BLaER1 (cell line): ENCODE measurements at regions not wholly inside any gene's neighbourhood (a gene's known extent, or its start where the extent isn't known, plus 50 kb on each side); places are given as distances from the start of the nearest gene placed in this dataset.

ENCODE experiments used
- H3K27ac ChIP-seq: shearing (Covaris generic); formaldehyde crosslinking; 2 replicates; pipeline ENCODE4 v1.8.1; 2022
- H3K27me3 ChIP-seq: shearing (Covaris generic); formaldehyde crosslinking; 2 replicates; pipeline ENCODE4 v1.8.1; 2022
- H3K36me3 ChIP-seq: shearing (Covaris generic); formaldehyde crosslinking; 2 replicates; pipeline ENCODE4 v1.8.1; 2022
- H3K4me1 ChIP-seq: shearing (Covaris generic); formaldehyde crosslinking; 2 replicates; pipeline ENCODE4 v1.8.1; 2022
- H3K4me2 ChIP-seq: shearing (Covaris generic); formaldehyde crosslinking; 2 replicates; pipeline ENCODE4 v1.8.1; 2022
- H3K4me3 ChIP-seq: shearing (Covaris generic); formaldehyde crosslinking; 2 replicates; pipeline ENCODE4 v1.8.1; 2022
- H3K9ac ChIP-seq: shearing (Covaris generic); formaldehyde crosslinking; 2 replicates; pipeline ENCODE4 v1.8.1; 2022
- H3K9me3 ChIP-seq: shearing (Covaris generic); formaldehyde crosslinking; 2 replicates; pipeline ENCODE4 v1.8.1; 2022
- H4K20me1 ChIP-seq: shearing (Covaris generic); formaldehyde crosslinking; 2 replicates; pipeline ENCODE4 v1.8.1; 2022
- Cebpa-rat ChIP-seq: shearing (Covaris generic); IDR thresholded peaks from 2 replicates; pipeline ENCODE4 v1.8.1; 2022

DNA sequence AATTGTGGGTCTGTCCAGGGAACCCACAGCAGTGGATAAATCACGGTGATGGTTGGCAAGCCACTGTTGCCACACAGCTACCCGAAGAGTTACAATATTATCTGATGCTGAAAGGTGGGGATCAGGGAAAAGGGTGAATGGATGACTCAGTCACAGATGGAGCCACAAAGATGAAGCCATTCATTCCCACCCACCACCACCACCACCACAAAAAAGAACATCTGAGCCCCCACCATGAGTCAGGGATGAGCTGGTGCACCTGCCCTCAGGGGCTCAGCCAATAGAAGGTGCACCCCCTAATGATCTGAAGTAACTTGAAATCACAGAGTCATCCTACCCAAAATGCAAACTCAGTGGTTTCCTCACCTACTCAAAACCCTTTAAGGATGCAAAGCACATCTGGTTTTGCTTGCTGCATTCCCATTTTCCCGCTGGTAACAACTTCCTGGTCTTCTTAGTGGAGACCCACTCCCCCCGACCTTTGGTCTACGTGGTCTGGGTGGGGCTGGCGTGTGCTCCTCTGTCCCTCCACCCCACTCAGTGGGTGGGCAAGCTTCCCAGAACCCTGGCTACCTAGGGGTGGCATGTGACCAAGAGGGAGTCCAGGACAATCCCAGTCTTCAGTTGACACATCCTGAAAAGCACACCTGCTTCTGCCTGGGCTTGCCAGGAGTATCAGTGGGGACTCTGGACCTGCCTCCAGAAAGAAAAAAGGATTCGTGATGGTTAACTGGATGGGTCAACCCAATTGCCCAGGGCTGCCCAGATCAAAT is 125.5 kb downstream of the ANKRD60 start:
- H3K9ac ChIP-seq: no peak overlapping the region
- H3K27me3 ChIP-seq: no peaks in the 10 kb centered on the region
- no peak overlapping the region for H3K27ac ChIP-seq
- TF ChIP-seq Cebpa-rat: no peak
- H3K36me3 ChIP-seq: no peaks in the 10 kb centered on the region
- H3K4me3 ChIP-seq: no peak overlapping the region
- peaks cover 20% of the 10 kb centered on the region for H3K4me1 ChIP-seq
- no peaks in the 10 kb centered on the region for H3K9me3 ChIP-seq
- H3K4me2 ChIP-seq: no peak overlapping the region
- no peaks in the 10 kb centered on the region for H4K20me1 ChIP-seq

DNA sequence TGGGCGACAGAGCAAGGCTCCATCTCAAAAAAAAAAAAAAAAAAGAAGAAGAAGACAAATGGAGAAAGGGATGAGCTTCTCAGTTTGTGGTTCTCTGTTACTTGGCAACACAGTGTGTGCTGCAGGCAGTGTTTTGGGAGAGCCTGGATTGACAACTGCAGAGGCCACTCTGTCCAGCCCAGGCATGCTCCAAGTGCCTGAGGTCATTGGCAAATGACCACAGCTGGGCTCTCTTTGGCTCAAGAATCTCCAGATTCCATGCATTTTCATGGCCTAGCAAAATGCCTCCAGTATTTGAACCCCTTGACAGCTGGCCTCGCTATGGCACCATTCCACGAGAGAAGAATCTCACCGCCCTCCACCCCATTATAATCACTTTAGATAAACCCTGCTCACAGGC is 126.2 kb downstream of the ANKRD60 start:
- Histone ChIP-seq H3K4me2 (no peak overlapping the region), H3K27ac (no peak overlapping the region), H3K9me3 (no peaks in the 10 kb centered on the region), H3K27me3 (no peaks in the 10 kb centered on the region), H3K9ac (no peak overlapping the region), H4K20me1 (no peaks in the 10 kb centered on the region), H3K36me3 (no peaks in the 10 kb centered on the region), H3K4me3 (no peak overlapping the region), H3K4me1 (peaks cover 20% of the 10 kb centered on the region)
- no peak for TF ChIP-seq Cebpa-rat

DNA sequence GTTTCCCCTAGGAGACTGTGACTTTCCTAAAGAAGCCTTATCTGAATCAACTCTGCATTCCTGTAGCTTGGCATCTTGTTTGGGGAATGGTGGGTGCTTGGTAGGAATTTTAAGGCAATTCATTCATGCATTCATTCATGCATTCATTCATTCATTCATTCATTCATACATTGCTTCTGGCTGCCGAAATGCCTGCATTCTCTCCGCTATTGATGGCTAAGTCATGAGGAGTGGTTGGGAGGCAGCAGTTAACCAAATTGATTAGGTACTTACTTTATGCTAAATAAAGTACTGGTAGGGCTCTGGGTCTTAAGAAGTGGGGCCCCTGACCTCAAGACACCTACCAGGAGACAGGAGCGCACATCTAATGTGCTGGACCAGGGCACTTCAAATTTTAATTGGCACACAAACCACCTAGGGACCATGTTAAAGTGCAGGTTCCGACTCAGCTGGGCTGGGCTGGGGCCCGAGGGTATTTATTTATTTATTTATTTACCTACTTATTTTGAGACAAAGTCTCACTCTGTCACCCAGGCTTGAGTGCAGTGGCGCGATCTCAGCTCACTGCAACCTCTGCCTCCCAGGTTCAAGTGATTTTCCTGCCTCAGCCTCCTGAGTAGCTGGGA is 127.6 kb downstream of the ANKRD60 start:
- no peaks in the 10 kb centered on the region for H3K9me3 ChIP-seq
- H3K27me3 ChIP-seq: no peaks in the 10 kb centered on the region
- H3K4me3 ChIP-seq: no peak overlapping the region
- H3K27ac ChIP-seq: no peak overlapping the region
- H3K36me3 ChIP-seq: no peaks in the 10 kb centered on the region
- H3K4me1 ChIP-seq: peaks cover 7% of the 10 kb centered on the region
- TF ChIP-seq Cebpa-rat: no peak
- H4K20me1 ChIP-seq: no peaks in the 10 kb centered on the region
- H3K9ac ChIP-seq: no peak overlapping the region
- H3K4me2 ChIP-seq: no peak overlapping the region

DNA sequence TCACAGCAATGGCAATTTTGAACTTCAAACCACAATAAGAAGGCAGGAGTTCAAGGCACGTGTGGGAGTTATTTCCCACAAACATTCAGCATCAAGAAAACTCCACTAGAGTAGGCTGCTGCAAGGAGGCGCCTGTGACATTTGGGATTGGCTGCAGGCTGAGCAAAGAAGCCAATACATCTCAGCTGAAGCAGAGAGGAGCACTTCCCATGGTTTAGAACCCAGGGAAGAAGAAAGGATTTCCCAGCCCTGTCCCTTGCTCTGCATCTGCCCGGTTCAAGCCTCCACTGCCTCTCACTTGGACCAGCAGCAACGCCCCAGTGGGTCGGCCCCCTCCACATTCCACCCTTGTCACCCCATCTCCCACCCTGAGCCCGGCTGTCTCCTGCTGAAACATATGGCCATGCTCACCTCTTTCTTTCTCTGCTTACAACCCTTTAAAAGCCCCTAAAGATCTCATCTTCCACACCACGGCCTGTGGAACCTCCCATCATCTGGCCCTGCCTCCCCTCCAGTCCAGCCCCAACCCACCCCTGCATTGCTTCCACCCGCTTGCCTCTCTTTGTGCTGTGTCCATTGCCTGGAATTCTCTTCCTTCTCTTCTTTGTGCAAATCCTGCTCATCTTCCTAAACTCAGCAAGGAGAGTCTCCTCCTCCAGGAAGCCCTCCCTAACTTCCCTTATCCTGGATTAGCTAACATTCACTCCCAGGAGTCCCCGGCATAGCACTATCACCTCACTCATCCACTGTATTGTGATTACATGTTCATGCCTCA is 128.3 kb downstream of the ANKRD60 start:
- TF ChIP-seq Cebpa-rat: no peak
- peaks cover under 1% of the 10 kb centered on the region; the same call in 1 of the 2 replicates for H3K4me1 ChIP-seq
- no peak overlapping the region for H3K4me2 ChIP-seq
- H3K9me3 ChIP-seq: no peaks in the 10 kb centered on the region
- no peak overlapping the region for H3K9ac ChIP-seq
- no peaks in the 10 kb centered on the region for H3K36me3 ChIP-seq
- no peak overlapping the region for H3K27ac ChIP-seq
- H3K27me3 ChIP-seq: no peaks in the 10 kb centered on the region
- H3K4me3 ChIP-seq: no peak overlapping the region
- H4K20me1 ChIP-seq: no peaks in the 10 kb centered on the region

DNA sequence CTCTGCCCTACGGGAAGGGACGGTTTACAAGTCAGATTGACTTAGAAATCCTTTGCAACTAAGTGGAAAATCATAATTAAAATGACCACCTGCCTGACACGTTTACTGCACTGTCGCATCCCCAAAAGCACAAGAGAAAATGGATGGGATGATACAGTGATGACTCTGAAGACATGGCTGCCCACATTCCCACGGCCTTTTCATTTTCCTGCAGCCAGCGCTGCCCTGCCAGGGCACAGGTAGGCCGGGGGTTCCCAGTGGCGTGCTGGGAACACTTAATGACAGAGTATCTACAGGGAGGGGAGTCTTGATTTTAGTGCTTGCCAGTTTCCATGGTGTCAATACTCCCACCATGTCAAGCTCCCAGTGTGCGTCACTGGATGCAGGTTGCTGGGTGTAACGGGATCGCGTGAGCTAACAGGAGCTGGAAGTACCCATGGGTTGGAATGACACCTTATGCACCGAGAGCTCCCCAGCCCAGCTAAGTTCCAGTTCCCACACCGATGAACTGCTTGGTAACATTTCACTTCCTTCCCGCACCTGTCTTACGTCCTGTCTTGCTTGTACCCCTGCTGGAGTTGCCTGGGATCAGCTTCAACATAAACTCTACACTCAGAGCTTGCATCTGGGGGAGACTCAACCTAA is 129.0 kb downstream of the ANKRD60 start:
- no peak for TF ChIP-seq Cebpa-rat
- no peak overlapping the region for H3K4me3 ChIP-seq
- no peak overlapping the region for H3K9ac ChIP-seq
- no peaks in the 10 kb centered on the region for H3K27me3 ChIP-seq
- no peaks in the 10 kb centered on the region for H3K36me3 ChIP-seq
- no peaks in the 10 kb centered on the region for H3K9me3 ChIP-seq
- H3K4me2 ChIP-seq: no peak overlapping the region
- no peak overlapping the region for H3K27ac ChIP-seq
- H4K20me1 ChIP-seq: no peaks in the 10 kb centered on the region
- no peaks in the 10 kb centered on the region for H3K4me1 ChIP-seq

DNA sequence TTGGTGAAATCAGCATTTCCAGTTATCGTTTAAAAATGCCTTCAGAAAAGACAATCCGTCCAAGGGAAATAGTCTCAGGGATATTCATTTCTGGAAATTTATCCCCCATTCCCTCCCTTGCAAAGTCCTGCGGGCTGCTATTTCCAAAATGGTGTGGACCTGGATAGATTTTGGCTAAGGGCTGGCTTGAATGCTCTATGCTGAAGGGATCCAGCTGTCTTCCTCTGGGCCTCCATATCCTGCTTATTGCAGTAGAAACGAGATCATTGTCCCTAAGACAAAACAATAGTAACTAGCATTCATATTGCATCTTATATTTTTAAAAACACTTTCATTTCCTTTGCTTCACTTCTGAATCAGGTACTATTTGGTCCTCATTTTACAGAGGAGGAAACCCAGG is 129.9 kb downstream of the ANKRD60 start:
- Histone ChIP-seq H4K20me1 (no peaks in the 10 kb centered on the region), H3K4me3 (no peak overlapping the region), H3K4me2 (no peak overlapping the region), H3K36me3 (no peaks in the 10 kb centered on the region), H3K9me3 (no peaks in the 10 kb centered on the region), H3K4me1 (no peaks in the 10 kb centered on the region), H3K9ac (no peak overlapping the region), H3K27ac (no peak overlapping the region), H3K27me3 (no peaks in the 10 kb centered on the region)
- no peak for TF ChIP-seq Cebpa-rat

DNA sequence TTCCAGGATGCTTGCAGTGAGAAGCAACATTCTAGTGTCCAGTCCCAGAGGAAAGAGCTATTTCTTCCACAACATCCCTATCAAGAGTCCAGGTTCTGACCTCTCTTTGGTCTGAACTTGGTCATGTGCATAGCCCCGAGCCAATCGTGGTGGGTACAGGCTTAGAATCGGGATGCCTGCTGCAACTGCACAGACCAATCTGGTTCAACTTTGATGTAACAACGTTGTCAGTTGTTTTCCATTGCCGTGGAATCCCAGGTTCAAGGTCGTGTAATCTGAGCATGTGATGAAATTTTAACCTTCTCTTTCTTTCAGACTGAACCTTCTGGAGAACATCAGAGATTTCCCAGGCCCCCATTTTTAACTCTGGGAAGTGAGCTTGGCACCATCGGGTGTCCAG is 130.5 kb downstream of the ANKRD60 start:
- no peak overlapping the region for H3K9ac ChIP-seq
- no peaks in the 10 kb centered on the region for H3K4me1 ChIP-seq
- no peak overlapping the region for H3K27ac ChIP-seq
- H3K4me3 ChIP-seq: no peak overlapping the region
- H3K9me3 ChIP-seq: no peaks in the 10 kb centered on the region
- no peak overlapping the region for H3K4me2 ChIP-seq
- TF ChIP-seq Cebpa-rat: no peak
- H3K27me3 ChIP-seq: no peaks in the 10 kb centered on the region
- H3K36me3 ChIP-seq: no peaks in the 10 kb centered on the region
- H4K20me1 ChIP-seq: no peaks in the 10 kb centered on the region

DNA sequence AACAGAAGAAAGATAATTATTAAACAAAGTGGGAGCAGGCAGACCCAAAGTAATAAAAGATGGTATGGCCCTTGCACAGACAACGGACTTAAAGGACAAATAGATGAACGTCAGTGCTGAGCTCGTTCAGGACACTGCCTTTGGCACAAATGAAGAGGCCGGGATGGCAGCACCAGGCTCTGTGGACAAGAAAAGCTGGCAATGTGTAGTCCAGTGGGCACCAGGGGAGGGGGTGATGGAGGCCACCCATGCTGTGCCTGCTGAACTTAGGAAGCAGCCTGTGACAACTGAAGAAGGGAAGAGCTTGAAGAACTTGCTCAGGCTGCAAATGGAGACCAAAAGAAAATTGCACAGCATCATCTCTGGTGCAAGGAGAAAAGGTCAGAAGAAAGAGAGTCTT is 131.0 kb downstream of the ANKRD60 start:
- H3K4me1 ChIP-seq: no peaks in the 10 kb centered on the region
- no peak overlapping the region for H3K4me2 ChIP-seq
- H3K36me3 ChIP-seq: no peaks in the 10 kb centered on the region
- no peak overlapping the region for H3K27ac ChIP-seq
- no peak overlapping the region for H3K9ac ChIP-seq
- no peak for TF ChIP-seq Cebpa-rat
- H4K20me1 ChIP-seq: no peaks in the 10 kb centered on the region
- no peaks in the 10 kb centered on the region for H3K27me3 ChIP-seq
- no peak overlapping the region for H3K4me3 ChIP-seq
- H3K9me3 ChIP-seq: no peaks in the 10 kb centered on the region

DNA sequence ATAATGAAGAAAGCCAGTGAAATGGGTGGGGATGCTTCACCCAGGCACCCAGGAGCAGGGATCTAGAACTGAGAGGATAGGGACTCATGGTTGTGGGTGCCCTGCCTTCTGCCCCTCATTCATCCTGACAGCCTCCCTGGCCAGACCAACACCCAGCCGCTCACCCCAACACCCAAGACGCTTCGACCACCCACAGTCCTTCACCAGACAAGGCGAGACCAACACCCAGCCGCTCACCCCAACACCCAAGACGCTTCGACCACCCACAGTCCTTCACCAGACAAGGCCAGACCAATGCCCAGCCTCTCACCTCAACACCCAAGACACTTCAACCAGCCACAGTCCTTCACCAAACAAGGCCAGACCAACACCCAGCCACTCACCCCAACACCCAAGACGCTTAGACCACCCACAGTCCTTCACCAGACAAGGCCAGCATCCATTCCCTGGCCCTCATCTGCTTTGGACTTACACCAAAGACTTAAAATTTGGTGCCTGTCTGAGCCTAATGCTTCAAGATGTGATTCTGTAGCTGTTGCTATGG is 131.5 kb downstream of the ANKRD60 start:
- Histone ChIP-seq H3K36me3 (no peaks in the 10 kb centered on the region), H3K9me3 (no peaks in the 10 kb centered on the region), H3K4me2 (no peak overlapping the region), H4K20me1 (no peaks in the 10 kb centered on the region), H3K27ac (no peak overlapping the region), H3K9ac (no peak overlapping the region), H3K4me1 (no peaks in the 10 kb centered on the region), H3K4me3 (no peak overlapping the region), H3K27me3 (no peaks in the 10 kb centered on the region)
- no peak for TF ChIP-seq Cebpa-rat
